22Rv1 (cell line): ENCODE measurements at regions not wholly inside any gene's neighbourhood (a gene's known extent, or its start where the extent isn't known, plus 50 kb on each side); places are given as distances from the start of the nearest gene placed in this dataset.

Source experiments
- H3K27ac ChIP-seq: fragments of 450-650 bp; 2 replicates; pipeline ENCODE4 v1.5.1; 2017
- CTCF ChIP-seq: fragments of 450-650 bp; IDR thresholded peaks from 2 replicates; pipeline ENCODE4 v1.5.1; 2017; ENCODE audit warnings: mild to moderate bottlenecking
- ZFX ChIP-seq: fragments of 450-650 bp; IDR thresholded peaks from 2 replicates; pipeline ENCODE4 v1.6.1; 2017; ENCODE audit warnings: antibody characterized with exemption, borderline replicate concordance

- no peak overlapping the region for H3K27ac ChIP-seq
- TF ChIP-seq CTCF (no peak), ZFX (no peak)
Measured at GRCh38 chr12:107287436-107288413, 194.4 kb upstream of the CRY1 start.

GRCh38 chr12:107288414-107289127 is 195.2 kb upstream of the CRY1 start:
- no peak overlapping the region for H3K27ac ChIP-seq
- TF ChIP-seq ZFX (no peak), CTCF (no peak)

DNA sequence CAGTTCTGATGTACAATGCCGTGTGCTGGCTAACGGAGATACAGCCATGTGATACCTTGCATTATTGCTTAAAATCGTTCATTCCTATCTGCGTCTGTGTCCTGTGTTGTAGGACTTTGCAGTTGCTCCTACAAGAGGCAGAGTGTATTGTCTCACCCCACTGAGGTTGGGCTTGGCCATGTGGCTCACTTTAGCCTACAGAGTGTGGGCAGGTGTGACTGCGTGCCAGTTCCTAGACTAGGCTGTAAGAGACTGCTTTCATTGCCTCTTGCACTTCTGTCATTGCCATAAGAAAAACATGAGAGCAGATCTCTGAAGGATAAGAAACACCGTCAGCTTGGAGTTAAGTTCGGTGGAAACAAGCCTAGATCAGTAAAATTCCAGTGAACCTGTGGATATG is 197.7 kb upstream of the CRY1 start:
- TF ChIP-seq ZFX = no peak
- TF ChIP-seq CTCF = no peak
- H3K27ac ChIP-seq = no peak overlapping the region

- no peak for TF ChIP-seq CTCF
- no peak for TF ChIP-seq ZFX
Measured at GRCh38 chr12:107296681-107297089, 203.3 kb upstream of the CRY1 start.

GRCh38 chr12:107302649-107303341 is 209.4 kb upstream of the CRY1 start:
- no peak overlapping the region for H3K27ac ChIP-seq

More at GRCh38 chr12:107296681-107297089, 203.3 kb upstream of the CRY1 start:
- H3K27ac ChIP-seq = no peak overlapping the region

More at GRCh38 chr12:107302649-107303341, 209.4 kb upstream of the CRY1 start:
- TF ChIP-seq CTCF (no peak), ZFX (no peak)
